HG03439 (cell line): ENCODE measurements at regions not wholly inside any gene's neighbourhood (a gene's known extent, or its start where the extent isn't known, plus 50 kb on each side); places are given as distances from the start of the nearest gene placed in this dataset.
"Not testable (repeated sequence)": the region's sequence is repeated elsewhere in the genome, so short reads cannot be mapped to it uniquely, and the experiment has no call there.

ENCODE experiments used
- ATAC-seq: cut with Tn5 transposase; IDR thresholded peaks from one replicate; pipeline ENCODE4 v1.9.1; 2021; ENCODE audit warnings: mild to moderate bottlenecking, moderate library complexity; ENCODE audit not compliant: unreplicated experiment

GRCh38 chr6:14506656-14507246 lies 389.2 kb downstream of the CD83 start:
- no peak for ATAC-seq

GRCh38 chr6:14509120-14509519 lies 391.5 kb downstream of the CD83 start:
- ATAC-seq, result no peak

- ATAC-seq, result no peak
Measured at GRCh38 chr6:14510038-14510437, 392.5 kb downstream of the CD83 start.

- no peak for ATAC-seq
Measured at GRCh38 chr6:14511061-14511586, 393.6 kb downstream of the CD83 start.

DNA sequence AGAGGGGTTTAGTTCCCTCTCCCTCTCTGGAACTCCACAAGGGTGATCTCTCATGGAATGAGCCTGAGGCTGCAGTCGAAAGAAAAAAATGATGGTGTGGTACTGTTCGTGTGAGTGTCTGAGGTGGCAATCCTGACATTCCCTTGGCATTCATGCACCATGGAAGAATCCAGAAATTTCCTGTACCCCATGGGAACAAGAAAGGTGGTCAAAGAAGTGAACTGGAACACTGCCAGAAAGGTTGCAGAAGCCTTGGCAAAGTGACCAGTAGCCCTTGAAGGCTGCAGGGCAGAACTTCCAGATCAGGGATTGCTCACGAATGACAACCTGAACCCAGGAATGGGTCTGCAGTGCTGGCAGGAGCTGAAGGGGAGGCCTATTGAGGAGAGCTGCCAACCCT lies 394.7 kb downstream of the CD83 start:
- ATAC-seq, result no peak

DNA sequence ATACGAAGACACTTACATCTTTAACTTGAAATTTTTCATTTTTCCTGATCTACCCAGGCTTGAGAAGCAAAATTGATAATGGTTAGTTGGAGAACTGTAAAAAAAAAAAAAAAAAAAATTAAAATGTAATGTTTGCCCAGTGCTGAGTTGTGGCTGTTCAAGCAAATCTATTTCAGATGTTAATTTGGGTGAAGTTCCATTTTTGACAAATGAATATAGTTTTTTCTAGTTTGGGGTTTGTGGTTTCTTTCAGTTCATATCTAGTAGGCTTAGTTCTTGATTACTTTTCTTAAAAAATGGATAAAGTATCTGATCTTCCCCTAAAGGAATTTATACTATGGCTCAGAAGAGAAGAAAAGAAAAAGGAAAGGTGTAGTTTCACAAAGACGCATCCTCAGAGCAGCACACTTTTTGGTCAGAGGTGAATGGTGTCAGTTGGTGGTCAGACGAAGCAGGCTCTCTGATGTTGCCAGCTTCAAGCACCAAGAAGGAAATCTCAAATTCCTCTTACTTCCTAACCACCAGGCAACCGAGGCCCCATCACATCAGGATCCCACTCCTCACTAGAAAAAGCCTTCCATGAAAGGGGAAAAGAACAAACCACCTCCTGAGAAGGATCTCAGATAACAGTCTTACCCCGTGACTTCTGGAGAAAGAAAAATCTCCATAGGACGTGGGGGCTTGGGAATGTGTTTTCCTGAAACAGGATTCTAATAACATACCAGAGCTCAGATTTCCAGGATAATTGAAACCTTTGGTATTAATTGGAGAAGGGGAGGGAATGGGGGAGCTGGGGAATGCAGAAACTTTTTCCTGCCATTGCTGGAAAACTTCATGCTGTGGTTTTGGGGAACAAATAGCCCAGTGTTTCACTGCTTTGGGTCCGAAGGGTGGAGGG lies 396.2 kb downstream of the CD83 start:
- ATAC-seq, result no peak

DNA sequence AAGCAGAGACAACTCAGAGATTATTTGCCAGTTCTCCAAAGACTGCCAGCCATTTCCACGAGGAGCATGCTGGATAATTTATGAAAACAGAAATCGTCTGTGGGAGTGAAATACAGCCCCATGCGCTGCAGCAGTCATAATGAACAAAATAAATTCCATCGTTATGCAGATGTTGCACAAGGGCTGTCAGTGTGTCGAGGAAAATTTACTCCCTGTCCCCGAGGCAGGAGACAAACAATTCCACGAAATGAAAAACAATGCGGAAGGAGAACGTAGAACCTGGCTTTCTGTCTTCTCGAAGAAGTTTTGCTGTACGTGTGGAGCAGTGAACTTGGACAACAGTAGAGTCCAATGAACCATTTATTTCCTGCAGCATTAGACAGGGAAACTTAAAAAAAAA lies 399.4 kb downstream of the CD83 start:
- no peak for ATAC-seq

- no peak for ATAC-seq
Measured at GRCh38 chr6:14517516-14518105, 400.0 kb downstream of the CD83 start.

DNA sequence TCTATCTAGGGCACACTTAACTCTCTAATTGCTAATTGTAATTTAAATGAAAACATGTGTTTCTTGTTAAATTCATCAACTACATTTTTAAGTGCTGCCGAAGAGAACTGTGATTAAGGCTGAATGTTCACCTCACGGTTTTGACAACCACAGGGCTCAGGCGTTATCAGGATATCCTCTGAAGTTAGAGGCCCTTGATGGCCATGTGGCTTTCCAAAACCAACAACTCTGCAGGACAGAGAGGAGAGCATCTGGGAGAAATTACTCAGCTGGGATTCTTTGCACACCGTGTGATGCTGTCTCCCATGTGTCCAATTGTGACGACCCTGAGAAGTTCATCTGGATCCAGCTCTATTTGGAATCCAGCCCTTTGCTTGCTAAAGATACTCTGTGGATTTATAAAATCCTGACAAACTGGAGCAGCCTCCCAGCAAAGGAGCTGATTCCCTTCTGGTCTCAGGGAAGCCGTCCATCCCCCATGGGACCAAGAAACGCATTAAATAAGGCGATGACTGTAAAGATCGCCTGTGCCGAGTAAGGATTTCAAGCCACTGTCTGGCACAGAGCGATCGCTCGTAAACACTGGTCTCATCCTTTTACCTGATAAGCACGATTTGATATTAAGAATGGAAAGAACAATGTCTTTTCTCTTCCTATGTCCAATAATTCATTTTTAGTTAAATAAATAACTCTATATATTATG lies 401.1 kb downstream of the CD83 start:
- no peak for ATAC-seq

- no peak for ATAC-seq
Measured at GRCh38 chr6:14520029-14520428, 402.5 kb downstream of the CD83 start.

DNA sequence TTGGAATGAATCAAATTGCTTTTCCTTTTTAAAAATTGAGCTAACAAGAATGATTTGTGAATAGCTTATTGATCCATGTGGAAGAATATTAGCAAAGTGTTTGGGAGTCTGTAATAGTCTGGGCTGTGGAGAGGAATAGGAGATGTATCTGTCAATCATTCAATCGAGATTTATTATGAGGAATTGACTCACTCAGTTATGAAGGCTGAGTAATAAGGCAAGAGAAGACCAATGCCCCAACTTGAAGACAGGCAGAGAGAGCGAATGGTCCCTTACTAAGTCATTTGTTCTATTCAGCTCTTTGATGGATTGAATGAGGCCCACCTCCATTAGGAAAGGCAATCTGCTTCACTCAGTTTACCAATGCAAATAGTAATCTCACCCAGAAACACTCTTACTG lies 403.0 kb downstream of the CD83 start:
- no peak for ATAC-seq

GRCh38 chr6:14521141-14521540 lies 403.6 kb downstream of the CD83 start:
- no peak for ATAC-seq

GRCh38 chr6:14521861-14522260 lies 404.3 kb downstream of the CD83 start:
- not testable (repeated sequence) for ATAC-seq

DNA sequence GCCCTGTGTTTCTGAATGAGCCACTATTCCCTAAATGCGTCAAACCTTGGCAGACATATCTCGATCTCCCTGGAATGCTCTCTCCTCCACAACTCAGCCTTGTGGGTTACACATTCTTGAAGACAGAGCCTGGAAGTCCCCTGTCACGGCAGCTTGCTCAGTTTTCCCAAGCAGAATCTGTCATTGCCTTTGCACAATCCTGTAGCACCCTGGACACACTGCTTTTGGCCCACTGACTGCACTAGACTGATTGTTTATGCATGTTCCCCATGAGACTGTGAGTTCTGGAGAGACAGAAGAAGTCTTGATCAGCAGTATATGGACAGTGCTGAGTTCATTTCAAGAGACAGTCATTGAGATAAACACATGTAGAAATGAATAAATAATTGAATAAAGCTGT lies 406.7 kb downstream of the CD83 start:
- no peak for ATAC-seq

- no peak for ATAC-seq
Measured at GRCh38 chr6:14530385-14530784, 412.8 kb downstream of the CD83 start.

- no peak for ATAC-seq
Measured at GRCh38 chr6:14533446-14533845, 415.9 kb downstream of the CD83 start.

DNA sequence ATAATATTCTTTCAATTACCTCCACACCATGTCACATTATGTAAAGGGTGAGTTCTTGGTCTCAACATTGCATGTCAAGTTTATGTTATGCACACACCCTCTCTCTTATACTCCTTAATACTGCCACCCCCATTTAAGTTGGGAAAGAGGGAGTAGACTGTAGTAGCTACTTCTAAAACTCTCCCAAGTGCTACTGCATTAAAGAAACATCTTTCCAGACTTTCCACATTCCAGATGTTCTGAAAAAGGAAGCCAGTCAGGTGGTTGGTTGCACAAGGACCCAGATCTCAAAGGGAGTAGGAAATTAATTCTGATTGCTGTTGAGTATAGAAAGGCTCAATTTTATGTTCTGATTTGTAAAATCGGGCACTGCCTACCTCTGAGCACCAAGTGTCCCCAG lies 419.5 kb downstream of the CD83 start:
- no peak for ATAC-seq

GRCh38 chr6:14540276-14540675 lies 422.7 kb downstream of the CD83 start:
- ATAC-seq, result no peak

GRCh38 chr6:14540810-14541540 lies 423.4 kb downstream of the CD83 start:
- no peak for ATAC-seq

DNA sequence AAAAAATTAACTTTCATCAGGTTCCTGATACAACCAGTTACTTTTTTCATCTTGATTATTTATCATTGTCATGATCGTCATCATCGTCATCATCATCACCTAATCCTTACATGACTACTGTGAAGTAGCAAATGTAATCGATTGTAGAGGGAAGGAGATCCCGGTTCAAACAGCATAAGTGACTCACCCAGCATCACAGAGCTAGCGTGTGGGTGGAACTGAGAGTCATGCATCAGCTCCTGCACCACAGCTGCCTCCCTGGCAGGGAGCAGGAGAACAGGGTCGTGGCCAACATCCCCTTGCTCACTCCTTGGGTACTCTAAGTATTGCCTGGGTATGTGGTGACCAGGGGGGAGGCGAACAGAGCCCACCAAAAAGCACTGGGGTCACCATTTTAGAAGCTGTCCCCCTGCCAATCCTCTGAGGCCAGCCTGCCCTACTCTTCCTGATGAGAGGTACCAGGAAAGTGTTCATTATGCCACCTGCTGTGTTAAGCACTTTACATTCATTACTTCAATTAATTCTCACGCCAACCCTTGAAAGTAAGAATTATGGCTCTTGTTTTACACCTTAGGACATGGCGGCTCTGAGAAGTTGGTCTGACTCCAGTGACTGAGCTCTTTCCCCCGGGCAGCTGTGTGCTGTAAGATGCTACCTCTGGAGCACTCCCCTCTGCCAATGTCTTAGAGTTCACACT lies 425.2 kb downstream of the CD83 start:
- no peak for ATAC-seq
